ENCODE measurements at regions not wholly inside any gene's neighbourhood (a gene's known extent, or its start where the extent isn't known, plus 50 kb on each side); places are given as distances from the start of the nearest gene placed in this dataset.

GRCh38 chr10:89095701-89096391 is 105.2 kb downstream of the FAS start:
- DNase-seq (ENCODE audit: low spot score): no peak

GRCh38 chr10:89093728-89094127 is 103.1 kb downstream of the FAS start:
- no peak for DNase-seq (ENCODE audit: low spot score)

- no peak for DNase-seq (ENCODE audit: low spot score)
Observed at GRCh38 chr10:89092981-89093380, 102.4 kb downstream of the FAS start.

- DNase-seq (ENCODE audit: low spot score): no peak
Observed at GRCh38 chr10:89092439-89092838, 101.8 kb downstream of the FAS start.

- DNase-seq (ENCODE audit: low spot score): no peak
Observed at GRCh38 chr10:89091496-89091895, 100.9 kb downstream of the FAS start.

GRCh38 chr10:89090756-89091445 is 100.3 kb downstream of the FAS start:
- no peak for DNase-seq (ENCODE audit: low spot score)

GRCh38 chr10:89086801-89087521 is 96.4 kb downstream of the FAS start:
- DNase-seq (ENCODE audit: low spot score): peak; percentile 17

GRCh38 chr10:89085153-89085552 is 94.6 kb downstream of the FAS start:
- DNase-seq (ENCODE audit: low spot score): peak; percentile 3

- DNase-seq (ENCODE audit: low spot score): no peak
Observed at GRCh38 chr10:89082086-89082485, 91.5 kb downstream of the FAS start.

- DNase-seq (ENCODE audit: low spot score): no peak
Observed at GRCh38 chr10:89080660-89081059, 90.1 kb downstream of the FAS start.

GRCh38 chr10:89079961-89080360 is 89.4 kb downstream of the FAS start:
- DNase-seq (ENCODE audit: low spot score): peak; percentile 29

- DNase-seq (ENCODE audit: low spot score): no peak
Observed at GRCh38 chr10:89078724-89079672, 88.4 kb downstream of the FAS start.

GRCh38 chr10:89076120-89076519 is 85.5 kb downstream of the FAS start:
- DNase-seq (ENCODE audit: low spot score): no peak

- no peak for DNase-seq (ENCODE audit: low spot score)
Observed at GRCh38 chr10:89075631-89076030, 85.0 kb downstream of the FAS start.

GRCh38 chr10:89074120-89074519 is 83.5 kb downstream of the FAS start:
- no peak for DNase-seq (ENCODE audit: low spot score)

- no peak for DNase-seq (ENCODE audit: low spot score)
Observed at GRCh38 chr10:89073719-89074118, 83.1 kb downstream of the FAS start.

- no peak for DNase-seq (ENCODE audit: low spot score)
Observed at GRCh38 chr10:89069589-89069988, 79.0 kb downstream of the FAS start.
